Stimulated activated CD4-positive, alpha-beta T cell treated with anti-CD3 and anti-CD28 coated beads, Interleukin-1b, Interleukin-23, amount 100 ng/mL, for 48 hours (primary cell): ENCODE measurements at regions not wholly inside any gene's neighbourhood (a gene's known extent, or its start where the extent isn't known, plus 50 kb on each side); places are given as distances from the start of the nearest gene placed in this dataset.

ENCODE experiments used
- DNase-seq: peaks from one replicate; pipeline ENCODE4 v3.0.0-alpha.2; 2020

DNA sequence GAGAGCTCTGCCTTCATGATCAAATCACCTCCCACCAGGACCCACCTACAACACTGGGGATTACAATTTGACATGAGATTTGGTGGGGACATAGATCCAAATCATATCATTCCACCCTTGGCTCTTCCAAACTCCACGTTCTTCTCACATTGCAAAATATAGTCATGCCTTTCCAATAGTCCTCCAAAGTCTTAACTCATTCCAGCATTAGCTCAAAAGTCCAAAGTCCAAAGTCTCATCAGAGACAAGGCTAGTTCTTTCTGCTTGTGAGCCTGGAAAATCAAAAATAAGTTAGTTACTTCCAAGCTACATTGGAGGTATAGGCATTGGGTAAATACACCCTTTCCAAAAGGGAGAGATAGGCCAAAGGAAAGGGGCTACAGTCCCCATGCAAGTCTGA is 186.9 kb upstream of the PAPPA start:
- DNase-seq: no peak

- DNase-seq: no peak
These were observed 184.5 kb upstream of the PAPPA start for GRCh38 chr9:115969096-115969495.

GRCh38 chr9:115972362-115972761 is 181.2 kb upstream of the PAPPA start:
- no peak for DNase-seq

- no peak for DNase-seq
These were observed 180.6 kb upstream of the PAPPA start for GRCh38 chr9:115972843-115973595.

DNA sequence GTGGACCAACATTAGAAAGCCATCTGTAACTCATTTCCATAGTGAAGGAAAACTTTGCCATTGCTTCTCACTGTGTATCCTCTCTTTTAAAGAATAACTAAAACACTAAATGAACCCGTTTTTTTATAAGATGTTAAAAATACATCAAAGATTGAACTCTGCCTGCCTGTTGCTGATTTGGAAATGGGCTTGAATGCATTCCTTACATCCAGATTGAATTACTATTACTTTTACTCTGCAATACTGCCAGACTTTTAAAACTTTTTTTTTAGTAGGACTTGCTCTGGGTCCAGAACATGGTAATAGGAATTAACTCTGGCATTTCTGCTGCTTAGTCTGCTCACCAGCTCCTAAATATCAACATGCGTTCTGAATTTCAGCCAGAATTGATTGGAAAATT is 176.8 kb upstream of the PAPPA start:
- no peak for DNase-seq

- DNase-seq: no peak
These were observed 175.5 kb upstream of the PAPPA start for GRCh38 chr9:115978091-115978490.

DNA sequence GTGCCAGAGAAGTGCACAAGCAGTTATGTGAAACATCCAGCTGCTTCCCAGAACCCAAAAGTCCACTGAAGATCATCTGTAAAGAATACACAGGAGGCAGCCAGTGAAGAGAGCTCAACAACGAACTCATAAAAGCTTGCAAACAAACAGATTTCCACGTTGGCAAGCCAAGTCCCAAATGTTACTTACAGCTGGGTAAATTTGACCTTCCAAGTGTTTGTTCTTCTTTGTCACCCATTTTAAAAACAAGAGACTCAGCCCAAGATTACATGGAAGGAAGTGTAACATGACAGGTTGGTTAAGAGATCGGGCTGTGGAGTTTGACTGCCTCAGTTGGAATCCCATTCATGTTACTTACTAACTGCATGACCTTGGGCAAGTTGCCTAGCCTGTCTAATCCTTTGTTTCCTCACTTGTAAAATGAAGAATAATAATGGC is 174.9 kb upstream of the PAPPA start:
- DNase-seq: no peak

- no peak for DNase-seq
These were observed 173.5 kb upstream of the PAPPA start for GRCh38 chr9:115980054-115980453.

GRCh38 chr9:115980502-115980901 is 173.1 kb upstream of the PAPPA start:
- DNase-seq: no peak

DNA sequence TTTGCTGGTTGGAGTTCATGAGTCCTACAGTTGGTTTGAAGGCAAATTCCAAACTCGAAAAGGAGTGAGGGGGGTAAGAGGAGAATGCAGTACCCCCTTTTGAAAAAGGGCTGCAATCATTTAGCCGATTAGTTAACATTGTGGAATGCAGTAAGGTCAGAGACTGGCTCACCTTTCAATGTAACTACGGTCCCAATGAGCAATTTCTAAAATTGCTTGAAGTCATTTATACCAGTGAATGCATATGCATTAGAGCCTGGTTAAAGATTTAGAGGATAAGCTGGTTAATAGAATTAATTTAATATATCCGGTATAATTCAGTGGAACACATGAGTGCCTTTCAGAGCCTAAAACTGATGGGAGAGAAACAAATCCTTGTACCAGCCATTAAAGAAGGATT is 172.6 kb upstream of the PAPPA start:
- no peak for DNase-seq

DNA sequence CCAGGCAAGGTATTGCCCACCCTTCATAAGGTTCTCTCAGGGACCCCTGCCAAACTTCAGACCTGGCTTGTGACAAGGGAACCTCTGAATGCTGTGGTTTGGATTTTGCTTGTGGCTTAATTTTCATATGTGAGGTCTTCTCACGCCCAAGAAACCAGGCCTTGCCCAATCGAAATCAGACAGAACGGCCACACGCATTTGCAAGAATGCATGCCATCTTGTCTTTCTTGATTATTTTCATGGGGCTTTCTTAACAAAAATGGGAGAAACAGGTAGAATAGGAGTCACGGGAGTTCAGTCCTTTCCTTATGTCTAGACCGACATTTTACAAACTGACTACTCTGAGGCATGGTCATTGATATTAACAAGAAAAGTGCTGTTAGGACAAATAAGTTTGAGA is 170.2 kb upstream of the PAPPA start:
- no peak for DNase-seq

GRCh38 chr9:115985657-115986056 is 167.9 kb upstream of the PAPPA start:
- no peak for DNase-seq

GRCh38 chr9:115986508-115986907 is 167.1 kb upstream of the PAPPA start:
- no peak for DNase-seq

- DNase-seq: no peak
These were observed 164.9 kb upstream of the PAPPA start for GRCh38 chr9:115988701-115989100.

DNA sequence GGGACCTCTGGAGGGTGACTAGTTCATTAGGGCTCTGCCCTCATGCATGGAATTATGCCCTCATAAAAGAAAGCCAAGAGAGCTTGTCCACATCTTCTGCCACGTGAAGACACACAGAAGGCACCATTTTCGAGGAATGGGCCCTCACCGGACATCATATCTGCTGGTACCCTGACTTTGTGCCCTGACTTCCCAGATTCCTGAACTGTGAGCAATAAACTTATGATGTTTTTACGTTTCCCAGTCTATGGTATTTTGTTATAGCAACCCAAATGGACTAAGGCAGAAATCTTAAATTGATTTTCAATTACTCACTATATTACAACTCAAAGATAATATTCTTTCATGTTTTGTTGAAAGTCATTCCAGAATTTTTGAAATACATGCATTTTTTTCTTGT is 163.8 kb upstream of the PAPPA start:
- DNase-seq: no peak

- no peak for DNase-seq
These were observed 160.8 kb upstream of the PAPPA start for GRCh38 chr9:115992834-115993233.

GRCh38 chr9:115997923-115998322 is 155.7 kb upstream of the PAPPA start:
- DNase-seq: no peak

DNA sequence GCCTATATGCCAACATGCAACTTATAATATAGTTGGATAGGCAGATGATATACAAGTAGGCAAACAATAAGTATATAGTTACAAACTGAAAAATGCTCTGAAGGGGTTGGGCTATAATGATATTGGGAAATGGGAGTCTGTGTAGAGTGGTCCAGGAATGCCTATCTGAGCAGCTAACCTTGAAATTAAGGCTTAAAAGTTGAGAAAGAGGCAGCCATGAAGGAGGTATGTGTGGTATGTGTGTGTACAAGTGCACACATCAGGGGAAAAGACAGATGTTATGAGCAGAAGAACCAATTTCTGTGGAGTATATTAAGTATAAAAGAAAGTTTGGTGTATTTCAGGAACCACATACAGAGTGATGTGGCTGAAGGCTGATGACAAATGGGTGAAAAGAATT is 154.9 kb upstream of the PAPPA start:
- no peak for DNase-seq

GRCh38 chr9:115999498-115999897 is 154.1 kb upstream of the PAPPA start:
- DNase-seq: no peak

- peak; percentile 3 for DNase-seq
These were observed 152.8 kb upstream of the PAPPA start for GRCh38 chr9:116000748-116001329.

GRCh38 chr9:116002181-116002580 is 151.4 kb upstream of the PAPPA start:
- no peak for DNase-seq

GRCh38 chr9:116002624-116003023 is 151.0 kb upstream of the PAPPA start:
- DNase-seq: no peak

- DNase-seq: no peak
These were observed 150.2 kb upstream of the PAPPA start for GRCh38 chr9:116003397-116003796.

DNA sequence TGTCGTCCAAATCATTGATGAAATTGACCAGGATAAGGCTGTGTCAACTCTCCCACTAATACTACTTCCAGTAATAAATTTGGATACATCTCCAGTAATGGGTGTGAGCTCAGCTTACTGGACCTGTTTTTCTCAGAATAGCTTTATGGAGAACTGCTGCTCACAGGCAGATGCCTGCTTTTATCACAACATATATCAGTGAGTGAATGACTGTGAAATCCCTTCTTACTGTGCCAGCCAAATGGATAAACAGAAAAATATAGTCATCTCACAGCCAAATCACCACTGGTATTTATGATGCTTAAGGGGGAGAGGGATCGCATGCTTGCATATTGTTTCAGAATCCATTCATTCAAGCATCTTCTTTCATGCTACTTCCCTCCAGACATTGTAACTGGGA is 148.4 kb upstream of the PAPPA start:
- no peak for DNase-seq

DNA sequence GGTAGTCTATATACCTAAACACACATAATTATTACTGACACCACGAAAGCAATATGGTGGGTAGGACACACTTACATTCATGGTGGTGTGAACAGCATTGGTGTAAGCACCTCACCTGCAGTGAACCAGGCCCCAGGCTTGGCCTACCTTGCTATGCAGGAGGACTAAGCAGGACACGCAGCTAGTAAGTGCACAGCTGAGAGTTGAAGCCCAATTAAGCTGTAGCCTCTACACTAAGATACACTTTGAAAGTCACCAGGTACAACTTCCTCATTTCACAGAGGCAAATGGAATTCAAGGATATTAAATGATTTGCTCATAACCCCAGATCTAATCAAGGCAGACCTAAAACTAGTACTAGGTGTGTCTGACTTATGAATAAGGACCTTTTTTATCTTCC is 145.8 kb upstream of the PAPPA start:
- no peak for DNase-seq
